ENCODE measurements at regions not wholly inside any gene's neighbourhood (a gene's known extent, or its start where the extent isn't known, plus 50 kb on each side); places are given as distances from the start of the nearest gene placed in this dataset.

DNA sequence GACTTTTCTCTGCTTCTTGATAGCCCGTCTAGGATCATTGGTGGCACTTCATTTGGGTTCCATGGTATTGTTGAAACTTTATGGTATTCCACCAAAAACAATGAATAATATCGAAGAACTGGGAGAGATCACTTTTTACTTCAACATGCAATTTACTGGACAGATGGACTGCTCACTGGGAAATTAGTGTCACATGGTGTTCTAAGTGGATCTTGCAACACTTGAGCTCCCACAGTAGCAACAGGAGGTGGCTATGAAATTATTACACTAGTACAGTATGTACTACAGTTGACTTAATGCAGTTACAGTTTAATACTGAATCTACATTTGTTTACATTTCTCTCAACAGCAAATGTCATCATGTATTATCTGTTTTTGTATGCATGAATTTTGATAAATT, 997.3 kb downstream of the REEP3 start:
- Histone ChIP-seq H3K9me3 (ENCODE audit: control extremely low read depth in 1 of 3, control insufficient read depth in 2 of 3, insufficient read depth in 1 of 3, low read length in 2 of 3) (no peaks in the 10 kb centered on the region), H3K4me3 (ENCODE audit: control extremely low read depth in 1 of 5, extremely low read depth in 1 of 5, insufficient read depth in 1 of 5, low read depth in 2 of 5, low read length in 4 of 5) (no peak overlapping the region), H3K36me3 (replicated peaks in 1 of 2; ENCODE audit: control extremely low read depth in 1 of 2, control insufficient read depth in 1 of 2, extremely low read depth in 1 of 2, insufficient read depth in 2 of 2, low read length in 1 of 2) (no peaks in the 10 kb centered on the region), H3K27ac (ENCODE audit: low read length in 2 of 2) (no peak overlapping the region), H3K4me2 (replicated peaks; ENCODE audit: low read depth, low read length, poor library complexity, severe bottlenecking) (no peak overlapping the region), H3K27me3 (replicated peaks in 1 of 4; ENCODE audit: control extremely low read depth in 1 of 4, control insufficient read depth in 3 of 4, insufficient read depth in 4 of 4, low read length in 3 of 4) (no peaks in the 10 kb centered on the region), H3K79me2 (ENCODE audit: control insufficient read depth, insufficient read depth, low read length) (no peaks in the 10 kb centered on the region), H3K9ac (ENCODE audit: low read length) (no peak overlapping the region), H4K20me1 (ENCODE audit: control insufficient read depth, insufficient read depth, low read length, poor library complexity, severe bottlenecking) (no peaks in the 10 kb centered on the region), H3K4me1 (ENCODE audit: control insufficient read depth in 2 of 2, insufficient read depth in 2 of 2, low read length in 2 of 2) (no peaks in the 10 kb centered on the region), H2AFZ (ENCODE audit: insufficient read depth, low read depth, low read length, poor library complexity, severe bottlenecking) (no peak overlapping the region)
- intact Hi-C loops (cut with micrococcal nuclease): no loop called here
- ChIA-PET POLR2A (no interaction called here), CTCF (no interaction called here)
- no peaks in the 10 kb centered on the region for H3K27me3 Mint-ChIP-seq
- no CpG with 5 or more reads among the region's 2 CpGs for WGBS (ENCODE audit: insufficient coverage)
- H3K9me3 Mint-ChIP-seq (ENCODE audit: insufficient read depth): peaks cover 4% of the 10 kb centered on the region
- no peak for DNase-seq
- no peak overlapping the region for H3K4me3 Mint-ChIP-seq
- ATAC-seq (ENCODE audit: low read depth): no peak
- TF ChIP-seq, protein P1, sequence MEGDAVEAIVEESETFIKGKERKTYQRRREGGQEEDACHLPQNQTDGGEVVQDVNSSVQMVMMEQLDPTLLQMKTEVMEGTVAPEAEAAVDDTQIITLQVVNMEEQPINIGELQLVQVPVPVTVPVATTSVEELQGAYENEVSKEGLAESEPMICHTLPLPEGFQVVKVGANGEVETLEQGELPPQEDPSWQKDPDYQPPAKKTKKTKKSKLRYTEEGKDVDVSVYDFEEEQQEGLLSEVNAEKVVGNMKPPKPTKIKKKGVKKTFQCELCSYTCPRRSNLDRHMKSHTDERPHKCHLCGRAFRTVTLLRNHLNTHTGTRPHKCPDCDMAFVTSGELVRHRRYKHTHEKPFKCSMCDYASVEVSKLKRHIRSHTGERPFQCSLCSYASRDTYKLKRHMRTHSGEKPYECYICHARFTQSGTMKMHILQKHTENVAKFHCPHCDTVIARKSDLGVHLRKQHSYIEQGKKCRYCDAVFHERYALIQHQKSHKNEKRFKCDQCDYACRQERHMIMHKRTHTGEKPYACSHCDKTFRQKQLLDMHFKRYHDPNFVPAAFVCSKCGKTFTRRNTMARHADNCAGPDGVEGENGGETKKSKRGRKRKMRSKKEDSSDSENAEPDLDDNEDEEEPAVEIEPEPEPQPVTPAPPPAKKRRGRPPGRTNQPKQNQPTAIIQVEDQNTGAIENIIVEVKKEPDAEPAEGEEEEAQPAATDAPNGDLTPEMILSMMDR (IDR thresholded peaks at IDR 0.05): no peak
- no peak for TF ChIP-seq EZH2 (IDR thresholded peaks at IDR 0.05; ENCODE audit: borderline replicate concordance, insufficient read depth, low read depth, low read length, poor library complexity, severe bottlenecking)
- H3K4me1 Mint-ChIP-seq: no peaks in the 10 kb centered on the region
- no peak overlapping the region for H3K27ac Mint-ChIP-seq

DNA sequence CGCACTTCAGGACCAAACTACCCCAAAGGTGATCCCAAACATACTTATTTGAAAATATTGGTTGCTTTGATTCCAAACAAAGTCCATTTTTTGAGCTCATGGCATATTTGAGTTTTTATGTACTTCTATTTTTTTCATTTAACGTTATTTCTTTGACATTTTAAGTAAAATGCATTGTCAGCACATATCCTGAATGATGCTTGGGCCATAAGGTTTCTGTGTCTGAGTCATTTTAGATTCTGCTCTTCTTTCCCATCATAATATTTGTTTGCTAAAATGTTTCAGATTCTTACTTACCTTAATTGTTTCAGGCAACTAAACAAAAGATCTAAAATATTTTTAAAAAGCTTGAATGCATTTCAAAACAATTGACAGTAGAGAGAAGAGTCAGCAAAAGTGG, 998.2 kb downstream of the REEP3 start:
- ATAC-seq (ENCODE audit: low read depth): no peak
- no peak overlapping the region for H3K4me3 ChIP-seq (ENCODE audit: control extremely low read depth in 1 of 5, extremely low read depth in 1 of 5, insufficient read depth in 1 of 5, low read depth in 2 of 5, low read length in 4 of 5)
- POLR2A ChIA-PET: no interaction called here
- no peaks in the 10 kb centered on the region for H3K4me1 ChIP-seq (ENCODE audit: control insufficient read depth in 2 of 2, insufficient read depth in 2 of 2, low read length in 2 of 2)
- H2AFZ ChIP-seq (ENCODE audit: insufficient read depth, low read depth, low read length, poor library complexity, severe bottlenecking): no peak overlapping the region
- no peaks in the 10 kb centered on the region for H3K36me3 ChIP-seq (replicated peaks in 1 of 2; ENCODE audit: control extremely low read depth in 1 of 2, control insufficient read depth in 1 of 2, extremely low read depth in 1 of 2, insufficient read depth in 2 of 2, low read length in 1 of 2)
- H3K4me2 ChIP-seq (replicated peaks; ENCODE audit: low read depth, low read length, poor library complexity, severe bottlenecking): no peak overlapping the region
- no peaks in the 10 kb centered on the region for H3K27me3 Mint-ChIP-seq
- no peak overlapping the region for H3K27ac Mint-ChIP-seq
- TF ChIP-seq, protein P1 (IDR thresholded peaks at IDR 0.05): no peak
- no peak for TF ChIP-seq EZH2 (IDR thresholded peaks at IDR 0.05; ENCODE audit: borderline replicate concordance, insufficient read depth, low read depth, low read length, poor library complexity, severe bottlenecking)
- peaks cover 4% of the 10 kb centered on the region for H3K9me3 Mint-ChIP-seq (ENCODE audit: insufficient read depth)
- no peak overlapping the region for H3K27ac ChIP-seq (ENCODE audit: low read length in 2 of 2)
- H3K4me1 Mint-ChIP-seq: no peaks in the 10 kb centered on the region
- no peaks in the 10 kb centered on the region for H3K79me2 ChIP-seq (ENCODE audit: control insufficient read depth, insufficient read depth, low read length)
- H3K4me3 Mint-ChIP-seq: no peak overlapping the region
- H3K27me3 ChIP-seq (replicated peaks in 1 of 4; ENCODE audit: control extremely low read depth in 1 of 4, control insufficient read depth in 3 of 4, insufficient read depth in 4 of 4, low read length in 3 of 4): no peaks in the 10 kb centered on the region
- intact Hi-C loops (cut with micrococcal nuclease): no loop called here
- no CpG with 5 or more reads among the region's 2 CpGs for WGBS (ENCODE audit: insufficient coverage)
- no peaks in the 10 kb centered on the region for H4K20me1 ChIP-seq (ENCODE audit: control insufficient read depth, insufficient read depth, low read length, poor library complexity, severe bottlenecking)
- CTCF ChIA-PET: no interaction called here
- DNase-seq: no peak
- no peaks in the 10 kb centered on the region for H3K9me3 ChIP-seq (ENCODE audit: control extremely low read depth in 1 of 3, control insufficient read depth in 2 of 3, insufficient read depth in 1 of 3, low read length in 2 of 3)
- H3K9ac ChIP-seq (ENCODE audit: low read length): no peak overlapping the region

Measured in B cell (primary cell).